ENCODE measurements at regions not wholly inside any gene's neighbourhood (a gene's known extent, or its start where the extent isn't known, plus 50 kb on each side); places are given as distances from the start of the nearest gene placed in this dataset.

DNA sequence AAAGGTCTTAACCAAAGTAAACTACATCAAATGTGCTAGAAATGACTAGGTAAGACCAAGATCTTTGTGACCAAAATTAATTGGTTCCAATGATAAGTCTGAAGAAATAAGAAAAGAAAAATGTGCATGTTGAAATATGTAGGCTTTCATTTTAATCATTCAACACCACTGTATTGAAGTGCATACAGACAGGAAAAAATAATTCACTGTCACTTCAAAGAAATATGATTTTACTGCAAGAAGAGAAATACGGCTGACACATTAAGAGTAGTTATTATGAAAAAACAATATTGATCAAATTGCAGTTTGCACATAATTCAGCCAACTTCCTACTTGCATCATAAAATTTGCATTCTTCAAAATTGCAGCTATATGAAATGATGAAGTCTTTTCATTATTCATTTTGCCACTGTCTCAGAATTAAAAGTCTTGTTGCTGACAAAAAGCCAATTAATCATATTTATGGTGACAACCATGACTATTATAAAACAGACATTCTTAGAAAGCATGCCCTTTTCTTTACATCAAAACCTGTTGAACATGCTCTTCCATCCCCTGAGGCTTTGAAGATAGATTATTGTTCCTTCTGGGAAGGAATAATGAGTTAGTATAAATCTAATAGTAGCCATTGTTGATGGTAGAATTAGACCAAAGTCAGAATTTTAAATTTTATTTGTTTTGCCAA is 405.9 kb upstream of the MAD2L1 start:
- TF ChIP-seq EP300 (IDR thresholded peaks at IDR 0.05): no peak
- no peak for TF ChIP-seq CTCF (IDR thresholded peaks at IDR 0.05)
- no peak for TF ChIP-seq POLR2A (IDR thresholded peaks at IDR 0.05)
- TF ChIP-seq POLR2AphosphoS5 (IDR thresholded peaks at IDR 0.05): no peak
- DNase-seq: no peak
- no peaks in the 10 kb centered on the region for H3K36me3 ChIP-seq
- no peak overlapping the region for H3K4me3 ChIP-seq
- H3K9me3 ChIP-seq: no peaks in the 10 kb centered on the region
- H3K27ac ChIP-seq: no peak overlapping the region
- no peaks in the 10 kb centered on the region for H3K4me1 ChIP-seq
- ATAC-seq (ENCODE audit: low FRiP score in 2 of 2): no peak
- no peaks in the 10 kb centered on the region for H3K27me3 ChIP-seq
- WGBS, 2 donors: 74 to 85% methylated on average over 1 of the region's 1 CpG

GRCh38 chr4:120466429-120466828 is 399.8 kb upstream of the MAD2L1 start:
- H3K27ac ChIP-seq: no peak overlapping the region
- no peaks in the 10 kb centered on the region for H3K4me1 ChIP-seq
- 29 to 35% methylated on average over 3 of the region's 3 CpGs for WGBS, 2 donors
- no peak for TF ChIP-seq CTCF (IDR thresholded peaks at IDR 0.05)
- no peak for TF ChIP-seq EP300 (IDR thresholded peaks at IDR 0.05)
- no peak for TF ChIP-seq POLR2AphosphoS5 (IDR thresholded peaks at IDR 0.05)
- no peak for TF ChIP-seq POLR2A (IDR thresholded peaks at IDR 0.05)
- ATAC-seq (ENCODE audit: low FRiP score in 2 of 2): no peak
- no peaks in the 10 kb centered on the region for H3K9me3 ChIP-seq
- DNase-seq: no peak
- no peak overlapping the region for H3K4me3 ChIP-seq
- no peaks in the 10 kb centered on the region for H3K36me3 ChIP-seq
- no peaks in the 10 kb centered on the region for H3K27me3 ChIP-seq

DNA sequence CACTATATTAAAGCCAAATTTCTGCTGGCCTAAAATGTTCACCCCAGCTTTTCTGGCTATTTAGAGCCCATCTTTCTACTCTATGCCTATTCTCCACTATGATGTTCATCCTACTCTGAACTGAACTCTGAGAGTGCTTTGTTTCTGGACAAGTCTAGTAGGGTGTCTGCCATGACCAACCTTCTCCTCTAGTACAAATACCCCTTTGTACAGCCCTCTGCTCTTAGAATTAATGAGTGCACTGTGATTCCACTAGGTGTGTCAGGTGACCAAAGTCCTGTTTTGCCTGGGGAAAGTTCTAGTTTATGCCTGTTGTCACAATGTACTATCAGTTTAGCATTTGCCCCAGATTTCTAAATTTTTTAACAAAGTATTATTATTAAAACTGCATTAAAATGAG is 388.1 kb upstream of the MAD2L1 start:
- TF ChIP-seq POLR2AphosphoS5 (IDR thresholded peaks at IDR 0.05): no peak
- no peak for TF ChIP-seq EP300 (IDR thresholded peaks at IDR 0.05)
- no peak for TF ChIP-seq POLR2A (IDR thresholded peaks at IDR 0.05)
- no peak for TF ChIP-seq CTCF (IDR thresholded peaks at IDR 0.05)
- Histone ChIP-seq H3K9me3 (no peaks in the 10 kb centered on the region), H3K4me1 (no peaks in the 10 kb centered on the region), H3K27ac (no peak overlapping the region), H3K27me3 (no peaks in the 10 kb centered on the region), H3K4me3 (no peak overlapping the region), H3K36me3 (no peaks in the 10 kb centered on the region)
- ATAC-seq (ENCODE audit: low FRiP score in 2 of 2): no peak
- no peak for DNase-seq

GRCh38 chr4:120452536-120452935 is 385.9 kb upstream of the MAD2L1 start:
- WGBS, 2 donors: 69 to 90% methylated on average over 1 of the region's 1 CpG
- no peak for DNase-seq
- H3K27ac ChIP-seq: no peak overlapping the region
- no peaks in the 10 kb centered on the region for H3K9me3 ChIP-seq
- ATAC-seq (ENCODE audit: low FRiP score in 2 of 2): no peak
- no peaks in the 10 kb centered on the region for H3K36me3 ChIP-seq
- H3K4me1 ChIP-seq: no peaks in the 10 kb centered on the region
- H3K4me3 ChIP-seq: no peak overlapping the region
- no peak for TF ChIP-seq POLR2A (IDR thresholded peaks at IDR 0.05)
- no peak for TF ChIP-seq CTCF (IDR thresholded peaks at IDR 0.05)
- TF ChIP-seq EP300 (IDR thresholded peaks at IDR 0.05): no peak
- no peak for TF ChIP-seq POLR2AphosphoS5 (IDR thresholded peaks at IDR 0.05)
- H3K27me3 ChIP-seq: no peaks in the 10 kb centered on the region

GRCh38 chr4:120452001-120452400 is 385.4 kb upstream of the MAD2L1 start:
- H3K27me3 ChIP-seq: no peaks in the 10 kb centered on the region
- TF ChIP-seq POLR2AphosphoS5 (IDR thresholded peaks at IDR 0.05) (no peak), CTCF (IDR thresholded peaks at IDR 0.05) (no peak), POLR2A (IDR thresholded peaks at IDR 0.05) (no peak), EP300 (IDR thresholded peaks at IDR 0.05) (no peak)
- no peak for ATAC-seq (ENCODE audit: low FRiP score in 2 of 2)
- DNase-seq: no peak
- no peaks in the 10 kb centered on the region for H3K9me3 ChIP-seq
- no peaks in the 10 kb centered on the region for H3K36me3 ChIP-seq
- H3K4me1 ChIP-seq: no peaks in the 10 kb centered on the region
- no peak overlapping the region for H3K4me3 ChIP-seq
- no peak overlapping the region for H3K27ac ChIP-seq
